Retina (tissue), 1 donor: ENCODE measurements at regions not wholly inside any gene's neighbourhood (a gene's known extent, or its start where the extent isn't known, plus 50 kb on each side); places are given as distances from the start of the nearest gene placed in this dataset.

Experiments
- DNase-seq: peaks from one replicate; pipeline ENCODE4 v3.0.0-alpha.2; 2016

DNA sequence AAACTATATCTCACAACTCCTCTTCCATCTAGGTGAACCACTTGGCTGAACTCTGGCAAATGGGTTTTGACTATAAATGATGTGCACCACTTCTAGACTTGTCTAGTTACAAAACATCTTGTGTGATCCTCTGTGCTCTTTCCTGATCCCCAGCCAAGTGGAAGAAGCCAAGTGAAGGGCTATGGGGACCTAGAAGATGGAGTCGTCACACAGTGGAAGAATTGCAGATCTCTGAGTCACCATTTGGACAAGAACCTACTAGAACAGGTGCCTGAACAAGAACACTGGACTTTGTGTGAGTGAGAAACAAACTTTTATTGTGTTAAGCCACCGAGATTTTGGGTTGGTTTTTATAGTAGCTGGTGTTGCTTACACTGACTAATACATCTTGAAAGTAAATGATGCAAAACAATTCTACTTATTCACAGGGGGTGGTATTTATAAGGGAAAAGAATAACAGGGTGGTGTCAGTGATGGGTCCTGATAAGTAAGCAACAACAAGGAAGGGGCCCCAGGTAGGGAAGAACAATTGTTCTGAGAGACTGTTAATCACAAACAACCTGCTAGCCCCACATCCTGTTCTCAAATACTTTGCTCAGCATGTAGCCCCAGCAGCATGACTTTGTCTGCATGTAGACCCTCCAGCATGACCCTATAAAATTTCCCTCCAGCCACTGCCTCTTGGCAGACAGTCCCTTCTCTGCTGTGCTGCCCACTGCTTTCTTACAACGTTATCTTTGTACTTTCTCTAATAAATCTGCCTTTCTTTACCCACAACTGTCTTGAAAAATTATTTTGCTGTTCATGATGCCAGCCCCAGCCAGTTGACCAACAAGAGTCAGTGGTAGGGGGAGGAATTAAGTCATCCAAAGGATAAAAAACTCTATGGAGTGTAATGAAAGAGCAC is 280.7 kb upstream of the PLET1 start:
- no peak for DNase-seq

DNA sequence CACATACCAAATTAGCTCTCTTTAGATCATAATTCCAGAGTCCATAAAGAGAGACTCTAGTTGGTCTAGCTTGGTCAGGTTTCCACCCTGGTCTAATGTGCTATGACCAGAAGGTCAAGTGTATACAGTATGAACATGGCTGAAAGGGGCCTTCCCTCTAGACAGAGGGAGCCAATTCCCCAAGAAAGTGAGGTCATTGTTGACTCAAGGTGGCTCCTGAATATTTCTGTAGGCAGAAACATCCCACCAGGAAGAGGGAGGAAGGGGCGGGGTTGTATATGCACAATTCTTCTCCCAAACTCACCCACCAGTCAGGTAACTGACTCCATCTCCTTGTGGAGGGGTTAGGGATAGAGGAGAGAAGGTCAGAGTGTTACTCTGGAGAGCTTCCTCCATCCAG is 281.8 kb upstream of the PLET1 start:
- DNase-seq: no peak

DNA sequence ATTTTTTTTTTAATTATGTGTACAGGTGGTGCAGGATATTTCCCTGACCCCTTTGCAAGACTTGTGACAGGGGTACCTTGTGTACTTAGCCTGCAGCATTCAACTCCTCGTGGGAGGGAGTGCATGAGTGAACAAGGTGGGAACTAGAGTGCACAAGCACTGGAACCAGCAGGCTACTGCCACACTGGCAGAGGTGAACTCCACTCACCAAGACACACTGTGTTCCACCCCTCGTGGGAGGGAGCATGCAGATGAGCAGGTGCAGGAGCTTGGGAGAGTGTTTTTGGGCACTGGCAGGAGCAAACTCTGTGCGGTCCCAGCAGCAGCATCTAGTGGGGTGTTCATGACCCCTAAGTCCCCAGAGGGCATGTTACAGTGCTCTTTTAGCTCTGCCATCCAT is 282.7 kb upstream of the PLET1 start:
- DNase-seq: no peak

DNA sequence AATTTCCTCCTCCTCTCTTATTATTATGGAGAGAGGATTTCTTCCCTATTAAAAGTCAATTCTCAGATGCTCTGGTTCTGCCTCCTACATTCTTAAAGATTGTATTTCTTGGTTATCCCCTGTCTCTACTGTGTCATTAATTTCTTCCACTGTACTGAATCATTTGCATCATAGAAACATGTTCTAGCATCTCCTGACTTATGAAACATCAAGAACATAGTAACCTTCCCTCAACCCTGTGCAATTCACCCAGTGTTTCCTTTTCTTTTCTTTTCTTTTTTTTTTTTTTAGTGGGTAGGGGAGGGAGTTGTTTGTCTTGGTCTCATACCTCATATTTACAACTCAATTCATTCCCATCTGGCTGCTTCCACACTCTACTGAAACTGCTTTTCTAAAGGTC is 288.0 kb upstream of the PLET1 start:
- no peak for DNase-seq

DNA sequence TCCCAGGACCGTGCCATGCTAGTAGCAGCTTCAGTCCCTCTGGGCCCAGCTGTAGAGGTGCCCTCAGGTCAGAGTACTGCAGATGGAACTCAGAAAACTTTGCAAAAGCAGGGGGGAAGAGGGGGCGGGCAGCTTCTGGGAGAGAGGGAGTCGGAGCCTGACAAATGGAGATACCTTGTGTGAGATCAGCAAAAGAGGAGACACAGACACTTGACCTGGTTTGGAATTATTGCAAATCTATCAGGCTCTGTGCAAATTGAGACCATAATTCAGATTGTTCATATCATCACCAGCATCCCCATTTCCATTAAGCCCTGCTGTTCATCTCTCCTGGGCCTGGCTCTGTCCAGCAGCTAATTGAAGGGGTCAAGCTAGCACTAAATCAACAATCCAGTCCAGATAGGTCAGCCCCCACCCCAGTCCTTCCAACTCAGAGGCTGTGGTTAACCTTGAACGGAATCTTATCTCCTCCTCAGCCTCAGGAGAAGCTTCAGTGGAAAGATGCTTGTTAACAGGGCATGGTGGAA is 292.6 kb upstream of the PLET1 start:
- no peak for DNase-seq

DNA sequence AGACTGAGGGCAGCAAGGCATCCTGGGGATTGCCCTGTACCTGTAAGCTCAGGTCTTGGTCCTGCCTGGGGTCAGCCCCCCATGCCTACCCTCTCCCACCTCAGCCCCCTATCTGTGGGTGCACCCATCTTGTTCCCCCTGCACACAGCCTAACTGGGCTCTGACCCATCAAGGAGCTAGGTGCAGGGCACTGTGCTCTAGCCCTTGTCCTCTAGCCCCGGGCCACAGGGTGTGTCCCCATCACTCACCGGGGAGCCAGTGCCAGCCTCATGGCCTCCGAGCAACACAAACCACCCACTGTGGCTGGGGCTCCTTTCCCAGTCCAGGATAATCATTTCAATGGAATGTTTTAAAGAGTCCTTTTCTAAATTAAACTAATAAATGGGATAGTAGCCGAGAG is 293.9 kb upstream of the PLET1 start:
- no peak for DNase-seq

DNA sequence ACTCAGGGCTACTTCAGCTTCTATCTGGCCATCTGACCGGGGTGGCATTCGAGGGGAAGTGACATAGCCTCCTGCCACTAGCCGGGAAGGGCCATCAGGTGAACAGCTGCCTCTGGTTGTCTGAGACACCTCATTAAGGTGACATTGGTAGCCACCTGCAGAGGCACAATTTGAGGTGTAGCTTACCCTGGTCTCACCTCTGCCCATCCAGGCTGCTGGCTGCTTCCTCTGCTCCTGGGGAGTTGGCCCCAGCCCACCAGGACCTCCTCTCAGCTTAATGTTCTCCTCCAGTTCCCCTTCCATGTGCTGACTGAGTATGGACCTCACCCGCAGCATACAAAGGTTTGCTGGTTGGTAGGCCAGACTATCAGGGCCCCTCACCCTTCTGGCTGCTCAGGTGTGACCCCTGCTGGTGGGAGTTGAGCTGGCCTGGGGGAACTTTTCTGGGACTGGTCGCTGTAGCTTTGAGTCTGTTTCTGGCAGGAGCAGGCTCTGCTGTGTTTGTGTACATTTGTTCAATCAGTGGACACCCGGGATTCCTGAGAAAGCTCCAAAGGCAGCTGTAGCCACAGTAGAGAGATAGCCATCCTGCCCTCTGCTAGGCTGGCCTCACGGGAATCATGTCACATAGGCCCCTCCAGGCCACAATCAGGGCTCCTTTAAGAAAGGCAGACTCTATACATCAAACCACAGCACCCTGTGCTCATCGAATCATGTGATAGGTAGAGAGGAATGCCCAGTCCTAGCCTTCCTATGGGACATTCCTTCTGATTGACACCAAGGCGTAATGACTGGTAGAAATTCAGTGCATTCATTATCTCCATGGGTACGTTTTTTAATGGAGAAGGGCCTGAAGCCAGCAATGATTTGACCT is 295.1 kb upstream of the PLET1 start:
- DNase-seq: peak; percentile 76

DNA sequence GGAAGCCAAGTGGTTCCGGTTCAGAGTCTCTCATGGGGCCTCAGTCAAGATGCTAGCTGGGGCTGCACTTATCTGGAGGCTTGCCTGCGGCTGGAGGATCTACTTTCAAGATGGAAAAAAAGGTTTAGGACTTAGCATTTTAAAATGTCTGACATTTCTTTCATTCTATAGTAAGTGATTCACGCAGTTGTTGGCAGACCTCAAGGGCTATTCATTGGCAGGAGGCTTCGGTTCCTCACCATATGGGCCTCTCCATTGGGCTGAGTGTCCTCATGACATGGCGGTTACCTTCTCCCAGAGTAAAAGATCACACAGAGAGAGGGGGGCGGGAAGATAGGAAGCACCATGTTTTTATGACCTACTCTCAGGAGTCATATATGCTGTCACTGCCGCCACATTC is 298.0 kb upstream of the PLET1 start:
- DNase-seq: no peak

DNA sequence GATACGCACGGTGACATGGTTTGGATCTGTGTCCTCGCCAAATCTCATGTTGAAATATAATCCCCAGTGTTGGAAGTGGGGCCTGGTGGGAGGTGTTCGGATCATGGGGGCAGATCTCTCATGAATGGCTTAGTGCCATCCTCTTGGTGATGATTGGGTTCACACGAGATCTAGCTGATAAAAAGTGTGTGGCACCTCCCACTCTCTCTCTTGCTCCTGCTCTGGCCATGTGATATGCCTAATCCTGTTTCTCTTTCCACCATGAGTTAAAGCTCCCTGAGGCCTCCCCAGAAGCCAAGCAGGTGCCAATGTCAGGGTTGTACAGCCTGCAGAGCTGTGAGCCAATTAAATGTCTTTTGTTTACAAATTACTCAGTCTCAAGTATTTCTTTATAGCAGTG is 303.1 kb upstream of the PLET1 start:
- DNase-seq: no peak

DNA sequence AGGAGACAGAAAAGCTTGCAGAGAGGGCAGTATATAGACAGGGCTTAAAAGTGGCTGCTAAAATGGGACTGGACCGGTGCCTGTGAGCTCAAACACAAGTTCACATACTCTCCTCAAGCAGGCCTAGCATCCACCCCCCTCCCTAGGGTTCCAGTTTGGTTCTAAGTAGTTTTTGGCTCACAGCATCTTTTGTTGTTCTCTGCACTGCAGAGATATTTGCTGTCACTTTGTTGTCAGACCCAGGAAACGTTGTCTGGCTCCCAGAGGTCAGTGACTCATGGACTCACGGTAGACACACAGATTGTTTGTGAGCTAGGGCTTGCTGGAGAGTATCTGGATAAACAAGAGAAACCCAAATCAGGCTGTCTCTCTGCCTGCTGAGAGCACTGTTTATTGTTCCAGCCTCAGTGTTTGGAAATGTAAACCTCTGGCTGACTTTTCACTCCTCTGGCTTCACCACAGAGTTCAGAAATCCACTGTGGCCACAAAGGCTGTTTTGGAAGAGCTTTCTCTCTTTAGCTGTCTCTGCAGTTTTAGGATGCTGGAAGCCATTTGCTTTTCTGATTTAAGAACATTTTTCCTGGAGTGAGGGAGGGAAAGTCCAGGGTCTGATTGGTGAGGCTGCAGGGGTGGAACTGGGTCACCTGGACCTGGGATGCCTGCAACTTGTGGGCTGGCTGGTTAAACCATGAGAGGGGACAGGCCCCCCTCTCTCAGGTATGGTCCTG is 303.7 kb upstream of the PLET1 start:
- no peak for DNase-seq

DNA sequence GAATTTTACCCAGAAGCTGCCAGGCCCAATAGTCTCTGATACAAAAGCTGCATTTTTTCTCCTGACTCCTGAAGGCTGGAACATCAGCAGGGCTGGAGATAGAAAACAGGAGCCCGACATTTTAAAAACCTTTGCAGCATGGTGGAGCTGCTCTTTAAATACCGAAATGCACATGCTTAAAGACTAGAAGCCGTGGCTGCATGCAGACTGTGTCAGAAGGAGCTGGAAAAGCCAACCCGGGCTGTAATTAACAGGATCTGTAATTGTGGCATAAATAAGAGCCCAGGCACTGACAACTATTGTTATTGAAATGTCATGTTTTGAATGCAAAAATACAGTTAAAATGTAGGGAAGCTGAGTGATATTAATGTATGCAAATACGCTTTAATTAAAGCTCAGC is 304.9 kb upstream of the PLET1 start:
- no peak for DNase-seq

DNA sequence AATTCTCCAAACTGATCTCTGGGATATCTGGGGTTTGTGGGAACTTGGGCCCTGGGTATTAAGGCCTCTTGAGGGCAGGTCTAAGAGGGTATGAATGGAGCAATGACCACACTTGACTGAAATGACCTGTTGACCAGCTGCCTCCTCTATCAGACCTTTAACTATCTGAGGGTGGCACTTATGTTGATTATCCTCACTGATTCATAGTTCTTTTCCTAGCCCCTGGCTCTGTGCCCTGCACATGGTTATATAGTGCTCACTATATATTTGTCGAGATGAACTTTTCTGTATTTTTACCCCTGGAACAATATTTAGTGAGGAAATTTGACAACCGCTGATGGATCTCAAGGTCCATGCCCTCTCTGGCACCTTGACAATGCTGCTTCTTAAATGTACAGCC is 305.5 kb upstream of the PLET1 start:
- DNase-seq: no peak

DNA sequence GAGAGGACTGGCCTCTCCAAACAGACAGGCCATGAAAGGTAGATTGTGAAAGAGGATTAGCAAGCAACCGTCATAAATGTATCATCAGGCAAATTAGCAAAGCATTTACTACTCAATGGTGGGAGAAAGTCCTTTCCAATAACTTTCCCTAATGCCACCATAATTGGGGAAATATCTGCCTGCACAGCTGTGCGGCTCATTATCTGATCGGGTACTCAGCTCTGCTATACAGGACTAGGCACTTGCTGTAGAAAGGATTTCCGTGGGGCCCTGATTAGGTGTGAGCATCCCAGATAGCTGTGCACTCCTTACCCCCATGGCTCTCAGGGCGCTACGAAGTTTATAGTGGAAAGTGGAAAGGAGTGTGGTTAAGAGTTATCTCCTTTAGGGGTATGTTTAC is 309.7 kb upstream of the PLET1 start:
- DNase-seq: peak; percentile 23

DNA sequence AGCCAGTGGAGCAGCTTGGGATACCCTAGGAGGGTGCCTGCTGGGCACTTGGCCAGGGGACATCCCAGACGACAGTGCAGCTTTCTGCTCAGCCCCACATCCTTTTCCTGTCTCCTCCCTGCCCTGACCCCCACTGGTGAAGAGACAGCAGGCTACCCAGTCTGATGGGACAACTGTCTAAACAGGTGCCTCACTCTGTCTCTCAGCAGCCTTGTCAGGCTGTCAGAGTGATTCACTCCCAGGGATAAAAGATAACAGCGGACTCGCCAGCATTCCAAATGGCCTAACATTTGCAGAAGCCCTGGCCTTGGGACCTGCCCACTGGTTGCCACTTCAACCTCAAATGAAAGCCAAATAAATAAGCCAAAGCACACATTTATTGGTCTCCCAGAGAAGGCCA is 318.6 kb upstream of the PLET1 start:
- no peak for DNase-seq

DNA sequence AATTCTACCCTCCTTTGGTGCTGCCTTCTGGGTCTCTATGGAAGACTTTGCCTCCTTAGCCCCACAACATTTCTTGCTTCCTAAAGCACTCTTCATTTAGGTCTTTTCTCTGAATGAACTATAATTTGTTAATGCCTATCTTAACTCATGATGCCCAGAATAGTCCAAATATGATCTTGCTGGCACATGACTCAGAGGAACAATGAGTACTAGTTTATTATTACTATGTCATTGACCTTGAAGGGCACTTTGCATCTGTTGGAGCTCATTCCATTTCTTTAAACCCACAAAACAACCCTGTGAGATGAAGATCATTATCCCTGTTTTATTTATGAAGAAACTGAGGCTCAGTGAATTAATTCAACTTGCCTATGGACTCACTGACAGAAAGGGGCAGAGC is 320.2 kb upstream of the PLET1 start:
- DNase-seq: no peak

DNA sequence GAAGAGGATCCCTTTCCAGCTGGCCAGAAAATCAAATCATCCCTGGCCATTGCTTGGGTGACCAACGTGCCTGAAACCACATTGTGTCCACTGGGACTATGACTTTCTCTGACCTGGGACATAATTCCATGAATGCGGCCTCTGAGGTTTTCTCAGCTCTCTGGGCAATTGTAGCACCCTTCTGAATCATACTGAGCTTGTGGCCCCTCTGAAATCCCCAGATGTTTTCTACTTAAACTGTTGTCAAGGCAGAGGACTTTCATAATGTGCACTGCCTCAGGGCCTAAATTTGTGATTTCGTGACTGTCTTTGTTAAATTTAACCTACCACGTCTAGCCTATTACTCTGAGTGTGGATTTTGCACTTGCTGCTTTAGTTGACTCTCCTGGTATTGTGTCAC is 321.1 kb upstream of the PLET1 start:
- no peak for DNase-seq

DNA sequence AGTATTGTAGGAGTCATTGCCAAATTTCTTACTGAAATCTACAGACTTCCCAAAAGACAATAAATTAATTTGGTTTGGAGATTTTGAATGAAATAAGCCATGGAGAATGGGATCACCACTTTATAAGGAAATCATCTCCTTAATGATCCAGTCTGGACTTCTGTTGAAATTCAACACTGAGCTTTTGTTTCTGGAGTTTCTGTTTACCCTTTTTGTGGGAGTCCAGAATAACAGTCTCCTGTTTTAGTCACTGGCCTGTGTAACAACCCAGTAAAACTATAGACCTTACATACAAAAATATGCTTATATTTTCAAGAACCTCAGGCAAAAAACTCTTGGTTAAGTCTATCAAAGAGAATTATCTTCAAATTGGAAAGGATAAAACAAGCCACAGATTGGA is 321.7 kb upstream of the PLET1 start:
- DNase-seq: no peak

DNA sequence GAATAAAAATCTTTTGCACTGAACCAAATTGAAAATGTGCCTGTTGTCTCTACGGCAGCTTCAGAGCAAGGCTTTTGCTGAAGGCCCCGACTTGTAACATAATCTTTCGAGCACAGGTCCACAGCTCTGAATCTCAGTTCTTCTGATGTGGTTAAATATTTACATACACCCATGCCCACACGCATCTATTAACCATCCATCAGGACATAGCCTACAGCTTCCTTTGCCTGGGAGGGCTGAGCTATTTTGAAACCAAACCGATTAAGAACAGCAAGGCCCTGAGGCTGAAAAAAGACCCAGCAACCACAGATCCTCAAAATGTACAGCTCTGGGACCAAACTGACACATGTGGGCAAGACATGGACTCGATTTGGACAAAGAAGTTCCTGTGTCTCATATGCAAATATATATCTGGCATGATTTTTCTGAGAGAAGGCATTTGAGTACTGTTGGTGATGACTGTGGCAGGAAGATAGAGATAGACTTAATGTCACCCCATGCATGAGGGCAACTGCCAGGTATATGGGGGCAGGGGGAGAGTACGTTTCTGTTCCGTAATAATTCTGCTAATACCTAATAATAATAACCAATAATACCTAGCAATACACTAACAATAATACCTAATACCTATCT is 322.7 kb upstream of the PLET1 start:
- DNase-seq: no peak

DNA sequence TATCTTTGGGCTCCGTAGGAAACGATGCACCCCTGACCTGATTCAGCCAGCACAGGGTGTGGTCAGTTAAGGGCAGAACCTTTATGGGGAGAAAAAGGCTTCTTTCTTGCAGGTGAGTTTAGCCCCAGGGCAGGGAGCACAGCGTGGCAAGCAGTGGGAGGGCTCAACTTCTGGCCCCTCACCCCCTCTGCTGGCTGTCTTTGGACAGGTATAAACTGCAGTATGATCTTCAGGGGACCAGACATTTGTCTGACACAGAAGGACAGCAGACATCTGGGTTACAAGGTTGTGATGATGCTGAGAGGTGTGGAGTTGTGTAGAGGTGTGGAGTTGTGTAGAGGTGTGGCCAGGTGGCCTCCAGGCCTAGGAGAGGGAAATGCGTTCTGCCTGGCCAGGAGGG is 324.0 kb upstream of the PLET1 start:
- DNase-seq: no peak

DNA sequence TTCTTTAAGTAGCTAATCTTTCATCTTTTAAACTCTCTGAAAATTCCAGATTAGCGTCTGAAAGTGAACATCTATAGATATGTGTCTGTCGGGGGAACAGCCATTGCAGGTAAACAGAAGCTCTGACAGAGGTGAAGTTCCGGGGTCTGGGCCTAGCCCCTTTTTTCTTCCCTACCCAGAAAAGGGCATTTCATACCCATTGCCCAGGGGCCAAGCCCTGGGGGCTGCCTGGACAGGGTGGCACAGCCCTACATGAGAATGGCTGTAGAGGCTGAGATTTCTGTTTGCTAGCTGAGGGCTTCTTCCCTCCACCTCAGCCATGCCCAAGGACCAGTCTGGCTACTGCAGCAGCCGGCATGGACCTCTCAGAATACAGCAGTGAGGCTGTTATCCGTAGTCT is 327.0 kb upstream of the PLET1 start:
- DNase-seq: no peak

DNA sequence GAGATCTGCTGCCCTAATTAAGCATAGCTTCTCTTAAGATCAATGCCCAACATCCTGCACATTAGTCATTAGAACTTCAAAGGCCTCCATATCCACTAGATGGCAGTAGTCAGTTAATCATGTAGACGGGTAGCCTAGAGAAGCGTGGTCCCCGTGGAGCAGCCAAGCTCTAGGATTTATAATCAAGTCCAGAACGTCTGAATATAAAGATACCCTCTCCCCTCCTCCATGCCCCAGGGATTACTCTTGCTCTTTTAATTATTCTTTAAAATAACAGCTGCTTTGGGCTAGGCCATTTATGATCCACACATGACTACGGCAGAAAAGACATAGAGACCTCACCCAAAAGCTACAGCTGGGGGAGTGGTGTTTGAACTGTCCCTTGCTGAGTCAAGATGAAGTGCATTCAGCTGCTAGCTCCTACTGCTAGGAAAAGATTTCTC is 327.6 kb upstream of the PLET1 start:
- peak; percentile 82 for DNase-seq

DNA sequence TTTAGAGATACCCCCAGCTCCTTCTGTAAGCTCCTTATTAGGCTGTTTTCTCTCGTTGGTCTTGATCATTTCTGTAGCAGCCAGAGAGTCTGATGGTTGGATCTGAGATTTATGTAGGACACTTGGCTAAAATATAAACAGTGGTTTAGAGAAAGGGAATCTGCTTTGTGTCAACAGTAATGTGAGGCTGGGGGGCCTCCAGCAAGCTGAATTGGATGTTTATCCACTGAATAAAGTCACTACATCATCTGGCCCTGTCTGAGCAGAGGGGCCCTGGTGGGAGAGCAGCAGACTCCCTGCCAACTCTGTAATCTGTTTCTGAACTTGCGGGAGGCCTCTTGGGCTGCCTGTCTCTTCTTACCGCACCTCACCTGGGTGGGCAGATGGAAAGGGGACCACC is 328.5 kb upstream of the PLET1 start:
- peak; percentile 40 for DNase-seq

DNA sequence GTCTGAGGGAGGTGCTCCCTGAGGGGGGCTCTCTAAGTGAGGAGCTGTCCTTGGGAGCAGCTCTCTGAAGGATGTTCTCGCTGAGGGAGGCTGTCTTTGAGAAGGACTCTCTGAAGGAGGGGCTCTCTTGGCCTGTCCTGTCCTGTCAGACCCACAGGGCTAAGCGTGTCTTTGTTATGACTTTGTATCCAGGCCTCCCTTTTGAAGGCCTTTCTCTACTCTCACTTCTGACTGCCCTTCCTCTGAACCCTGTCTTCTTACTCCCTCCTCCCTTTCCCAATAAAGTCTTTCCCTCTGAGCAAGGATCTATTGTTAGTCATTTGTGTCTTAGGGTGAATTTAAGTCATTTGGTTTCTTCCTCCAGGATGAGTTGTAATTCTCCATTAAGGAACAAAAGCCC is 330.1 kb upstream of the PLET1 start:
- no peak for DNase-seq
